Left colon (tissue), 2 donors: ENCODE measurements at regions not wholly inside any gene's neighbourhood (a gene's known extent, or its start where the extent isn't known, plus 50 kb on each side); places are given as distances from the start of the nearest gene placed in this dataset.
"Not testable (repeated sequence)": the region's sequence is repeated elsewhere in the genome, so short reads cannot be mapped to it uniquely, and the experiment has no call there.

ENCODE experiments used
- ATAC-seq: fragments of 200-7000 bp; cut with Tn5 transposase; one replicate; pipeline ENCODE4 v1.9.1; 2020; ENCODE audit warnings: mild to moderate bottlenecking, moderate library complexity
- DNase-seq, 2 donors: peaks; one replicate each; pipeline ENCODE4 v3.0.0-alpha.2; 2020
- intact Hi-C, 2 donors: fragments of 100-400 bp; cut with DNase I in 1 of 2; cut with micrococcal nuclease in 1 of 2; formaldehyde crosslinking; loops; one replicate each; pipeline versions ENCODE4 v1.11.2 to v1.14.0; 2022; cut with DNase I, micrococcal nuclease
- donor health status: DM: no; HTN: no; CAD: no.
- donor health status: DM: yes; HTN: yes; CAD: no.

- intact Hi-C loops, result no loop called here
- ATAC-seq (no peak), DNase-seq (no peak)
Observed at GRCh38 chr6:163766936-163767335, 352.4 kb downstream of the QKI start.

- no peak for ATAC-seq
- no peak for DNase-seq
- intact Hi-C loops, result no loop called here
Observed at GRCh38 chr6:163765335-163765734, 350.8 kb downstream of the QKI start.

GRCh38 chr6:163764565-163764964 is 350.0 kb downstream of the QKI start:
- intact Hi-C loops, result no loop called here
- no peak for DNase-seq
- ATAC-seq, result no peak

GRCh38 chr6:163761481-163761880 is 347.0 kb downstream of the QKI start:
- DNase-seq, result no peak
- ATAC-seq, result no peak
- intact Hi-C loops, result no loop called here

- ATAC-seq (no peak), DNase-seq (no peak)
- intact Hi-C loops, result no loop called here
Observed at GRCh38 chr6:163760860-163761259, 346.3 kb downstream of the QKI start.

GRCh38 chr6:163759542-163759941 is 345.0 kb downstream of the QKI start:
- no peak for ATAC-seq
- intact Hi-C loops, result no loop called here
- no peak for DNase-seq

GRCh38 chr6:163757520-163757919 is 343.0 kb downstream of the QKI start:
- intact Hi-C loops, result no loop called here
- DNase-seq, result no peak
- ATAC-seq, result no peak

- no peak for ATAC-seq
- DNase-seq, result no peak
- intact Hi-C loops, result no loop called here
Observed at GRCh38 chr6:163756079-163756478, 341.6 kb downstream of the QKI start.

- ATAC-seq, result no peak
- no peak for DNase-seq
- intact Hi-C loops, result no loop called here
Observed at GRCh38 chr6:163754866-163755265, 340.3 kb downstream of the QKI start.

GRCh38 chr6:163753430-163753829 is 338.9 kb downstream of the QKI start:
- DNase-seq, result no peak
- ATAC-seq, result no peak
- intact Hi-C loops, result no loop called here

- intact Hi-C loops, result no loop called here
- ATAC-seq (no peak), DNase-seq (no peak)
Observed at GRCh38 chr6:163752446-163752845, 337.9 kb downstream of the QKI start.

GRCh38 chr6:163751032-163751525 is 336.6 kb downstream of the QKI start:
- intact Hi-C loops, result no loop called here
- ATAC-seq (no peak), DNase-seq (no peak)

- ATAC-seq, result no peak
- intact Hi-C loops, result no loop called here
- no peak for DNase-seq
Observed at GRCh38 chr6:163750431-163751031, 336.0 kb downstream of the QKI start.

- intact Hi-C loops, result no loop called here
- no peak for ATAC-seq
- no peak for DNase-seq
Observed at GRCh38 chr6:163748886-163749285, 334.4 kb downstream of the QKI start.

- ATAC-seq, result no peak
Observed at GRCh38 chr6:163748036-163748435, 333.5 kb downstream of the QKI start.

GRCh38 chr6:163747058-163747457 is 332.5 kb downstream of the QKI start:
- intact Hi-C loops, ATAC-seq, DNase-seq: not testable (repeated sequence)

More at GRCh38 chr6:163748036-163748435, 333.5 kb downstream of the QKI start:
- intact Hi-C loops, result no loop called here
- DNase-seq, result no peak

- intact Hi-C loops, result no loop called here
- DNase-seq, result no peak
Observed at GRCh38 chr6:163745536-163746400, 331.2 kb downstream of the QKI start.

GRCh38 chr6:163744256-163744925 is 329.9 kb downstream of the QKI start:
- intact Hi-C loops, result no loop called here
- no peak for DNase-seq
- ATAC-seq, result no peak

More at GRCh38 chr6:163745536-163746400, 331.2 kb downstream of the QKI start:
- no peak for ATAC-seq

- intact Hi-C loops, result no loop called here
- no peak for ATAC-seq
- no peak for DNase-seq
Observed at GRCh38 chr6:163743796-163744195, 329.3 kb downstream of the QKI start.
